Neural progenitor cell (in vitro differentiated cells): ENCODE measurements at regions not wholly inside any gene's neighbourhood (a gene's known extent, or its start where the extent isn't known, plus 50 kb on each side); places are given as distances from the start of the nearest gene placed in this dataset.
A peak's percentile ranks its signal among the peaks of the same experiment; 100 is the strongest.

Experiments
- DNase-seq: peaks from one replicate; pipeline ENCODE4 v3.0.0-alpha.2; 2016; ENCODE audit warnings: low spot score
- H2AFZ ChIP-seq: fragments of 200-600 bp; sonication (generic); replicated peaks from 2 replicates; pipeline ENCODE4 v1.6.1; 2016; ENCODE audit warnings: antibody characterized with exemption
- H3F3A ChIP-seq: fragments of 200-600 bp; sonication (generic); 2 replicates; pipeline ENCODE4 v1.6.1; 2016; ENCODE audit warnings: antibody characterized with exemption, low read depth
- H3K27ac ChIP-seq: fragments of 200-600 bp; sonication (generic); 2 replicates; pipeline ENCODE4 v1.5.1; 2016; ENCODE audit warnings: mild to moderate bottlenecking
- H3K27me3 ChIP-seq: fragments of 200-600 bp; sonication (generic); 2 replicates; pipeline ENCODE4 v1.6.1; 2016; ENCODE audit warnings: mild to moderate bottlenecking, moderate library complexity
- H3K36me3 ChIP-seq: fragments of 200-600 bp; sonication (generic); 2 replicates; pipeline ENCODE4 v1.5.1; 2016
- H3K4me1 ChIP-seq: fragments of 200-600 bp; sonication (generic); 2 replicates; pipeline ENCODE4 v1.6.1; 2016; ENCODE audit warnings: mixed run types
- H3K4me2 ChIP-seq: fragments of 200-600 bp; sonication (generic); 2 replicates; pipeline ENCODE4 v1.6.1; 2016
- H3K4me3 ChIP-seq: fragments of 200-600 bp; sonication (generic); 2 replicates; pipeline ENCODE4 v1.5.1; 2016
- H3K79me2 ChIP-seq: fragments of 200-600 bp; sonication (generic); 2 replicates; pipeline ENCODE4 v1.6.1; 2016; ENCODE audit warnings: low read depth
- H3K9ac ChIP-seq: fragments of 200-600 bp; sonication (generic); 2 replicates; pipeline ENCODE4 v1.6.1; 2016
- H3K9me3 ChIP-seq: fragments of 200-600 bp; sonication (generic); 2 replicates; pipeline ENCODE4 v1.5.1; 2016; ENCODE audit warnings: low read depth
- H4K20me1 ChIP-seq: fragments of 200-600 bp; sonication (generic); 2 replicates; pipeline ENCODE4 v1.6.1; 2016; ENCODE audit warnings: low read depth
- H3K27ac Mint-ChIP-seq: 3 replicates; pipeline ENCODE4 v1.8.0; 2021; ENCODE audit warnings: mixed read lengths
- H3K27me3 Mint-ChIP-seq: 2 replicates; pipeline ENCODE4 v1.8.0; 2022; ENCODE audit warnings: low read depth, mild to moderate bottlenecking, inconsistent platforms, moderate library complexity, mixed read lengths; ENCODE audit not compliant: insufficient read depth
- H3K36me3 Mint-ChIP-seq: 3 replicates; pipeline ENCODE4 v1.8.0; 2021; ENCODE audit warnings: mixed read lengths
- H3K4me1 Mint-ChIP-seq: 3 replicates; pipeline ENCODE4 v1.8.0; 2021; ENCODE audit warnings: mixed read lengths
- H3K4me3 Mint-ChIP-seq: 3 replicates; pipeline ENCODE4 v1.8.0; 2021; ENCODE audit warnings: mild to moderate bottlenecking, moderate library complexity, mixed read lengths
- H3K9me3 Mint-ChIP-seq: 3 replicates; pipeline ENCODE4 v1.8.0; 2020; ENCODE audit warnings: mixed read lengths
- EZH2 ChIP-seq: fragments of 200-600 bp; sonication (generic); IDR thresholded peaks from 2 replicates; pipeline ENCODE4 v1.6.1; 2017; ENCODE audit warnings: antibody characterized with exemption, mild to moderate bottlenecking, moderate library complexity
- EZH2phosphoT487 ChIP-seq: fragments of 200-600 bp; sonication (generic); IDR thresholded peaks from 2 replicates; pipeline ENCODE4 v1.6.1; 2017; ENCODE audit warnings: antibody characterized with exemption
- TF ChIP-seq, protein P1 (sequence below): fragments of 200-600 bp; sonication (generic); IDR thresholded peaks from 2 replicates; pipeline ENCODE4 v1.5.1; 2017; ENCODE audit warnings: antibody characterized with exemption, mild to moderate bottlenecking

GRCh38 chr9:97768746-97769145 is 71.6 kb upstream of the XPA start:
- Histone ChIP-seq H3F3A (peaks cover 6% of the 10 kb centered on the region), H3K27ac (no peak overlapping the region), H3K4me3 (no peak overlapping the region), H3K4me2 (peak overlapping the region; percentile 5), H4K20me1 (peaks cover 15% of the 10 kb centered on the region), H3K27me3 (peaks cover 41% of the 10 kb centered on the region), H3K4me1 (peaks cover 38% of the 10 kb centered on the region), H2AFZ (no peak overlapping the region), H3K79me2 (no peaks in the 10 kb centered on the region), H3K9me3 (no peaks in the 10 kb centered on the region), H3K36me3 (no peaks in the 10 kb centered on the region), H3K9ac (no peak overlapping the region)
- no peak overlapping the region for H3K4me3 Mint-ChIP-seq
- H3K9me3 Mint-ChIP-seq: no peaks in the 10 kb centered on the region
- peaks cover 8% of the 10 kb centered on the region for H3K27me3 Mint-ChIP-seq
- H3K27ac Mint-ChIP-seq: no peak overlapping the region
- DNase-seq: no peak
- H3K36me3 Mint-ChIP-seq: no peaks in the 10 kb centered on the region
- H3K4me1 Mint-ChIP-seq: peaks cover 18% of the 10 kb centered on the region
- TF ChIP-seq EZH2phosphoT487: no peak
- TF ChIP-seq EZH2: no peak
- TF ChIP-seq, protein P1, sequence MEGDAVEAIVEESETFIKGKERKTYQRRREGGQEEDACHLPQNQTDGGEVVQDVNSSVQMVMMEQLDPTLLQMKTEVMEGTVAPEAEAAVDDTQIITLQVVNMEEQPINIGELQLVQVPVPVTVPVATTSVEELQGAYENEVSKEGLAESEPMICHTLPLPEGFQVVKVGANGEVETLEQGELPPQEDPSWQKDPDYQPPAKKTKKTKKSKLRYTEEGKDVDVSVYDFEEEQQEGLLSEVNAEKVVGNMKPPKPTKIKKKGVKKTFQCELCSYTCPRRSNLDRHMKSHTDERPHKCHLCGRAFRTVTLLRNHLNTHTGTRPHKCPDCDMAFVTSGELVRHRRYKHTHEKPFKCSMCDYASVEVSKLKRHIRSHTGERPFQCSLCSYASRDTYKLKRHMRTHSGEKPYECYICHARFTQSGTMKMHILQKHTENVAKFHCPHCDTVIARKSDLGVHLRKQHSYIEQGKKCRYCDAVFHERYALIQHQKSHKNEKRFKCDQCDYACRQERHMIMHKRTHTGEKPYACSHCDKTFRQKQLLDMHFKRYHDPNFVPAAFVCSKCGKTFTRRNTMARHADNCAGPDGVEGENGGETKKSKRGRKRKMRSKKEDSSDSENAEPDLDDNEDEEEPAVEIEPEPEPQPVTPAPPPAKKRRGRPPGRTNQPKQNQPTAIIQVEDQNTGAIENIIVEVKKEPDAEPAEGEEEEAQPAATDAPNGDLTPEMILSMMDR: no peak

DNA sequence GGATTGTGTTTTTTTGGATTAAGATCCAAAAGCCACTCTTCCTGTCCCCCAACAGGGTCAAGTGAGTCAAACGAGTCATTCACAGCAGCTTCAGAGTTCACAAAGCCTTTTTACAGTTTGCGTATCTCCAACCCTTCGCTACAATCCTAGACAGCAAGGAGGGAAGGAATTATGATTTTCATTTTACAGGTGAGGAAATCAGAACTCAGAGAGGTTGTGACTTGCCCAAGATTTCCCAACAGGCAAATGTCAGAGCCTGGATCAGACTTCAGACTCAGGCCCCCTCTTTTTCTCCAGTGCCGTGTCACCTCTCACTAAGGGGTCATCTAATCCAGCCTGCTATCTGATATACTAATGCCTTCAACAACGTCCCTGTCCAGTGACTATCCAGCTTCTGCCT is 72.1 kb upstream of the XPA start:
- H3K4me3 Mint-ChIP-seq: no peak overlapping the region
- Histone ChIP-seq H2AFZ (no peak overlapping the region), H3K4me1 (peaks cover 38% of the 10 kb centered on the region), H4K20me1 (peaks cover 15% of the 10 kb centered on the region), H3K4me3 (no peak overlapping the region), H3K4me2 (peak overlapping the region; percentile 5), H3K36me3 (no peaks in the 10 kb centered on the region), H3K79me2 (no peaks in the 10 kb centered on the region), H3K27ac (no peak overlapping the region), H3K9me3 (no peaks in the 10 kb centered on the region), H3K27me3 (peaks cover 46% of the 10 kb centered on the region), H3F3A (peaks cover 6% of the 10 kb centered on the region), H3K9ac (no peak overlapping the region)
- peaks cover 18% of the 10 kb centered on the region for H3K4me1 Mint-ChIP-seq
- H3K27me3 Mint-ChIP-seq: peaks cover 8% of the 10 kb centered on the region
- H3K27ac Mint-ChIP-seq: no peak overlapping the region
- DNase-seq: no peak
- no peaks in the 10 kb centered on the region for H3K36me3 Mint-ChIP-seq
- H3K9me3 Mint-ChIP-seq: no peaks in the 10 kb centered on the region
- TF ChIP-seq EZH2 (no peak), EZH2phosphoT487 (no peak)
- TF ChIP-seq, protein P1: no peak

DNA sequence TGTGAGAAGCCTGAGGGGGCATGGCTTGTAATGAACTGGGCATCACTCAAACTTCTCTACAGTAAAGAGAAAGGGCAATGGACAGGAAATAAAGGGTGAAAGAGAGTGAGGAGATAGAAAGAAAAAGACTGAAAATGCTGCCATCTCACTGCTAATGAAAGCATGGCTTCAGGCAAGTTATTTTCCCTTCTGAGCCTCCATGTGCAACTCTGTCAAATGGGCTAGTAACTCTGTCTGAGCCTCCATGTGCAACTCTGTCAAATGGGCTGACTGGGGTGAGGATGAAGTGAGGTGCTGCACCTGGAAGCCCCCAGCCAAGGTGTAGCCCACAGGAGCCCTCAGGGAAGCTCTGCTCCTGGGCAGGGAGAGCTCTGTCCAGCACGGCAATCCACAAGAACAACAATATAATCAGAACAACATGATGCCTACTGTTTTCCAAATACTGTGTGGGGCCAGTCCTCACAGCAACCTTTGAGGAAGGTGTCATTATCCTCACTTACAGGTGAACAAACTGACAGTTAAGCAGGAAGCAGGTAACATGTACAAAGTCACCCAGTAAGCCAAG is 73.8 kb upstream of the XPA start:
- H3K27ac Mint-ChIP-seq: no peak overlapping the region
- H3F3A ChIP-seq: peaks cover 6% of the 10 kb centered on the region
- H3K9ac ChIP-seq: no peak overlapping the region
- no peaks in the 10 kb centered on the region for H3K36me3 Mint-ChIP-seq
- no peaks in the 10 kb centered on the region for H3K9me3 ChIP-seq
- no peaks in the 10 kb centered on the region for H3K79me2 ChIP-seq
- H3K4me3 Mint-ChIP-seq: no peak overlapping the region
- peaks cover 15% of the 10 kb centered on the region for H4K20me1 ChIP-seq
- TF ChIP-seq EZH2: no peak
- TF ChIP-seq, protein P1: no peak
- TF ChIP-seq EZH2phosphoT487: no peak
- no peaks in the 10 kb centered on the region for H3K36me3 ChIP-seq
- H3K27me3 ChIP-seq: peaks cover 59% of the 10 kb centered on the region
- H3K4me1 Mint-ChIP-seq: peaks cover 18% of the 10 kb centered on the region
- no peak for DNase-seq
- no peak overlapping the region for H3K4me3 ChIP-seq
- no peak overlapping the region for H2AFZ ChIP-seq
- H3K27me3 Mint-ChIP-seq: peaks cover 8% of the 10 kb centered on the region
- H3K4me2 ChIP-seq: peak overlapping the region; percentile 70
- H3K4me1 ChIP-seq: peaks cover 38% of the 10 kb centered on the region
- no peaks in the 10 kb centered on the region for H3K9me3 Mint-ChIP-seq
- H3K27ac ChIP-seq: no peak overlapping the region
